ENCODE measurements at regions not wholly inside any gene's neighbourhood (a gene's known extent, or its start where the extent isn't known, plus 50 kb on each side); places are given as distances from the start of the nearest gene placed in this dataset.

DNA sequence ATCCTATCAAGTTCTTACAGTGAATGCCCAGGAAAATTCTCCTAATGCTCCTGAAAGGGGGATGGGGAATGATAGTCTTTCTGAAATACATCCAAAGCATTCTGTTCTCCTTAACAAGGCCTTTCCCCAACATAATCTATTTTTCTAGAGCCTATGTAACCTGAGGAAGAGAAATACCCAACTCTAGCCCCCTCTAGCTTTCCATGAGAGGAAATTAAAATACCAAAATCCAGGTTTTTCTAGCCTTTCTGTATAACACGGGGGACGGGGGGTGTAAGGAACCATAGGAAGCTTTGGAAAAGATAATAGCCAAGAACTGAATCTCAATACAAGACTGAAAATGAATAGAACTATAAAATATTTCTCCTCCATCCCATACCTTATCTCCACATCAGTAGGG lies 815.9 kb downstream of the SLITRK6 start:
- no peak overlapping the region for H3K27ac ChIP-seq
- TF ChIP-seq, protein P1, sequence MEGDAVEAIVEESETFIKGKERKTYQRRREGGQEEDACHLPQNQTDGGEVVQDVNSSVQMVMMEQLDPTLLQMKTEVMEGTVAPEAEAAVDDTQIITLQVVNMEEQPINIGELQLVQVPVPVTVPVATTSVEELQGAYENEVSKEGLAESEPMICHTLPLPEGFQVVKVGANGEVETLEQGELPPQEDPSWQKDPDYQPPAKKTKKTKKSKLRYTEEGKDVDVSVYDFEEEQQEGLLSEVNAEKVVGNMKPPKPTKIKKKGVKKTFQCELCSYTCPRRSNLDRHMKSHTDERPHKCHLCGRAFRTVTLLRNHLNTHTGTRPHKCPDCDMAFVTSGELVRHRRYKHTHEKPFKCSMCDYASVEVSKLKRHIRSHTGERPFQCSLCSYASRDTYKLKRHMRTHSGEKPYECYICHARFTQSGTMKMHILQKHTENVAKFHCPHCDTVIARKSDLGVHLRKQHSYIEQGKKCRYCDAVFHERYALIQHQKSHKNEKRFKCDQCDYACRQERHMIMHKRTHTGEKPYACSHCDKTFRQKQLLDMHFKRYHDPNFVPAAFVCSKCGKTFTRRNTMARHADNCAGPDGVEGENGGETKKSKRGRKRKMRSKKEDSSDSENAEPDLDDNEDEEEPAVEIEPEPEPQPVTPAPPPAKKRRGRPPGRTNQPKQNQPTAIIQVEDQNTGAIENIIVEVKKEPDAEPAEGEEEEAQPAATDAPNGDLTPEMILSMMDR (conservative IDR thresholded peaks at IDR 0.05), result no peak

DNA sequence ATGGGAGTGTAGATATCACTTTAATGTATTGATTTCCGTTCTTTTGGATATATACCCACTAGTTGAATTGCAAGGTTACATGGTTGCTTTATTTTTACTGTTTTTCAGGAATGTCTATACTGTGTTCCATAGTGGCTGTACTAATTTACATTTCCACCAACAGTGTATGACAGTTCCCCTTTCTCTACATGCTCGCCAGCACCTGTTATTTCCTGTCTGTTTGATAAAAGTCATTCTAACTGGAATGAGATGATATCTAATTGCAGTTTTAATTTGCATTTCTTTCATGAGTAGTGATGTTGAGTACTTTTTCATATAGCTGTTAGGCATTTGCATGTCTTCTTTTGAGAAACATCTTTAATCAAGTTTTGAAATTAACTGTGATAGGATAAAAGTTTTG lies 818.6 kb downstream of the SLITRK6 start:
- TF ChIP-seq, protein P1 (conservative IDR thresholded peaks at IDR 0.05), result no peak
- H3K27ac ChIP-seq, result no peak overlapping the region

DNA sequence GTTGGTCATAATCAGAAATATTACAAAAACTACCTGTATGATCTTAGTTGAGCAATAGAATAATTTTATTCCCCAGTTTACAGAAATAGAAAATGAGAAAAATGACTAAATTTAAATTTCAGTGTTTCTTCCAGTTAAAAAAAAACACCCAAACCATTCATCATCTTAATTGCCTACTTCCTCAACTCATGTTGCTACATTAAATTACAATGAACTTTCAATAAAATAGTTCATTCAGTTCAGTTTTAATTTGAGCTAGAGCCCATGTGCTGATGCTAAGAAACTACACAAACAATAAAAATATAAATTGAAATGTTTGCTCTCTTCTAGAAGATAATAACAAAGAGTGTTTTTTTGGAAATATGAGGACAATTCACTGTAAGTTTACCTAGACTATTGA lies 820.4 kb downstream of the SLITRK6 start:
- TF ChIP-seq, protein P1 (conservative IDR thresholded peaks at IDR 0.05), result no peak
- no peak overlapping the region for H3K27ac ChIP-seq

DNA sequence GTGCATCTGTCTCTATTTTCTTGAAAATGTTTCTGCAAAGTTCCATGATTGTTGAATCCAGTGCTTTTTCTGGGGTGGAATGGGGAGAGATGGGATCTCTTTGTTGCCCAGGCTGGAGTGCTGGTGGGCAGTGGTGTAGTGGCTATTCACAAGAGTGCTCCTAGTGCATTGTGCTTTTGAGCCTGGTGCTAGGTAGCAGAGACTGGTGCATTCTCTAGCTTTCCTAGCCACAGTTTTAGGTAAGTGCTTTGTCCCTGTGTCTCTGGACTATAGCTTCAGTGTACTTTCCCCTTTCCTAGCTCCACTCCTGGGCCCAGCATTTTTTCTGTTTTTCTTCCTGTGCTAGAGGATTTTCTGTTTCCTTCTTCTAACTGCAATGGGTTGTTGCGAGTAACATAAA lies 825.6 kb downstream of the SLITRK6 start:
- TF ChIP-seq, protein P1 (conservative IDR thresholded peaks at IDR 0.05), result no peak
- H3K27ac ChIP-seq, result no peak overlapping the region

DNA sequence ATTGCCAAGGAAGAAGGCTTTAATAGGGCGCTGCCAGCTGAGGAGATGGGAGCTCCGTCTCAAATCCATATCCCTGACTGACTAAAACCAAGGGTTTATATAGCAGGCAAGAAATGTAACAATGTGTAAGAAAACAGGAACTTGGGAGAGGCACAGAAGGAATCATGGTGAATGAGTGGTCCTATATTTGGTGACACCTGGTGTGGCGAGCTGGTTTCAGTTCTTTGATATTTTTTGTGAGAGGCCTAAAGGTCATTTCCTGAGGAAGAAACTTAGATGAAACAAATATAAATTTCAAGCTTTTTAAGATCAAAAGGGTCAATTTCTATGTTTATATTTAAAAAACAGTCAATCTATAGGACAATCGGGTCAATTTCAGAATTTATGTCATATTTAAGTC lies 826.3 kb downstream of the SLITRK6 start:
- TF ChIP-seq, protein P1 (conservative IDR thresholded peaks at IDR 0.05), result no peak
- no peak overlapping the region for H3K27ac ChIP-seq

DNA sequence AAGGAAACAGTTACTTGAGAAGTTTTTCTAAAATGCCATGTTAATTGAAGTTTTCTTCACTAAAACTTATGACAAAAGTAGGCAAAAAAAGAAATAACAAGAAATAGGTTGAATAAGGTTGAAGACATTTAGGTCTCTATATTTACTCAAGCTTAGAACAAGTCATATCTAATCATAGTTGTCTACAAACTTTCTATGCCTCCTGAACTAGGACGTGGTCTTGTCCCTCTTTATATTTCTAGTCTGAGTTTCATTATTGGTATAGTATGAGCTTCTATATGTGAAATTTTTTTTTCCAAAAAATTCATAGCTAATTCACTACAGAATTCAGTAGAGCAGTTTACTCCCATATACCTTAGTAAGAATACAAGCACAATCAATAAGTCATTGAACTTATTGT lies 836.4 kb downstream of the SLITRK6 start:
- H3K27ac ChIP-seq, result no peak overlapping the region
- TF ChIP-seq, protein P1 (conservative IDR thresholded peaks at IDR 0.05), result no peak

- TF ChIP-seq, protein P1 (conservative IDR thresholded peaks at IDR 0.05), result no peak
- no peak overlapping the region for H3K27ac ChIP-seq
Measured at GRCh38 chr13:84962141-84962750, 837.0 kb downstream of the SLITRK6 start.

Data from VCaP (cell line).